H1 (cell line): ENCODE measurements at regions not wholly inside any gene's neighbourhood (a gene's known extent, or its start where the extent isn't known, plus 50 kb on each side); places are given as distances from the start of the nearest gene placed in this dataset.

ENCODE experiments used
- CTCF ChIA-PET: fragments of 300-600 bp; sonication (Branson Sonifier 250); formaldehyde crosslinking; loops from one replicate; lab custom pipeline; 2021; ENCODE audit not compliant: partially characterized antibody; lab: Charles Lee
- POLR2A ChIA-PET: fragments of 300-600 bp; sonication (Branson Sonifier 250); formaldehyde crosslinking; loops from one replicate; lab custom pipeline; 2021; ENCODE audit warnings: inconsistent platforms; ENCODE audit not compliant: partially characterized antibody; lab: Charles Lee
- DNase-seq, 2 experiments: peaks; one replicate each; pipeline versions ENCODE4 v3.0.0 to v3.0.0-alpha.2; 2010 to 2022; ENCODE audit warnings: low spot score in 2 of 2, low read depth in 1 of 2, mixed read lengths in 1 of 2
- FAIRE-seq: peaks from 2 replicates; lab custom pipeline; 2011; peaks lifted over from hg19 to GRCh38; lab: Jason Lieb, UNC
- H2AFZ ChIP-seq: 2 replicates; pipeline ENCODE4 v1.8.1; 2012; ENCODE audit warnings: low read length, inconsistent platforms
- H2AK5ac ChIP-seq: 2 replicates; pipeline ENCODE4 v1.6.1; 2013; ENCODE audit warnings: low read depth, low read length
- H2BK120ac ChIP-seq: replicated peaks from 2 replicates; pipeline ENCODE3; 2013; ENCODE audit warnings: low read depth, low read length, inconsistent platforms
- H2BK12ac ChIP-seq: 2 replicates; pipeline ENCODE4 v1.6.1; 2013; ENCODE audit warnings: low read depth, low read length
- H2BK15ac ChIP-seq: 2 replicates; pipeline ENCODE4 v1.6.1; 2013; ENCODE audit warnings: low read length
- H2BK20ac ChIP-seq: 2 replicates; pipeline ENCODE4 v1.6.1; 2013; ENCODE audit warnings: low read length
- H2BK5ac ChIP-seq: 2 replicates; pipeline ENCODE4 v1.6.1; 2013; ENCODE audit warnings: low read depth, low read length
- H3K14ac ChIP-seq: 2 replicates; pipeline ENCODE4 v1.6.1; 2013; ENCODE audit warnings: inconsistent platforms; ENCODE audit not compliant: insufficient read length
- H3K18ac ChIP-seq: 2 replicates; pipeline ENCODE4 v1.6.1; 2013; ENCODE audit warnings: low read length; ENCODE audit errors: extremely low read depth
- H3K23ac ChIP-seq: 2 replicates; pipeline ENCODE4 v1.6.1; 2013; ENCODE audit warnings: inconsistent platforms; ENCODE audit not compliant: insufficient read length
- H3K23me2 ChIP-seq: 2 replicates; pipeline ENCODE4 v1.6.1; 2013; ENCODE audit warnings: low read depth, low read length
- H3K27ac ChIP-seq: 2 replicates; pipeline ENCODE4 v1.6.1; 2011; ENCODE audit warnings: low read depth, low read length, inconsistent platforms
- H3K27me3 ChIP-seq, 4 experiments: replicated peaks in 1 of 4; 1 replicate in 1 of 4; 2 replicates in 3 of 4; pipeline versions ENCODE4 v1.6.1 to v1.8.1; 2011 to 2013; ENCODE audit warnings: low read length in 3 of 4, mild to moderate bottlenecking in 3 of 4, inconsistent platforms in 2 of 4, mixed read lengths in 2 of 4, moderate library complexity in 1 of 4; ENCODE audit not compliant: control insufficient read depth in 3 of 4, insufficient read depth in 3 of 4; ENCODE audit errors: extremely low read depth in 1 of 4
- H3K36me3 ChIP-seq, 4 experiments: 2 replicates each; pipeline versions ENCODE4 v1.6.1 to v1.8.1; 2011 to 2013; ENCODE audit warnings: mild to moderate bottlenecking in 4 of 4, low read length in 3 of 4, moderate library complexity in 2 of 4, control low read depth in 1 of 4, inconsistent platforms in 1 of 4; ENCODE audit not compliant: insufficient read depth in 4 of 4, control insufficient read depth in 2 of 4
- H3K4ac ChIP-seq: replicated peaks from 2 replicates; pipeline ENCODE3; 2013; ENCODE audit warnings: low read length, low read depth, mixed read lengths, inconsistent platforms; ENCODE audit not compliant: insufficient read length
- H3K4me1 ChIP-seq, 4 experiments: replicated peaks in 1 of 4; 1 replicate in 1 of 4; 2 replicates in 3 of 4; pipeline versions ENCODE4 v1.6.1 to v1.8.1; 2011 to 2013; ENCODE audit warnings: low read length in 3 of 4, inconsistent platforms in 2 of 4, mixed read lengths in 1 of 4; ENCODE audit not compliant: insufficient read depth in 4 of 4, control insufficient read depth in 3 of 4
- H3K4me2 ChIP-seq, 2 experiments: 2 replicates each; pipeline versions ENCODE4 v1.6.1 to v1.8.1; 2011 to 2013; ENCODE audit warnings: low read depth in 2 of 2, low read length in 2 of 2, control low read depth in 1 of 2, inconsistent platforms in 1 of 2, mild to moderate bottlenecking in 1 of 2; ENCODE audit not compliant: insufficient read depth in 1 of 2
- H3K4me3 ChIP-seq, 4 experiments: fragments of 200-600, 300-600 bp in 1 of 4; sonication (generic), shearing (Covaris generic), sonication (Bioruptor Twin) in 1 of 4; 2 replicates each; pipeline versions ENCODE4 v1.5.1 to v1.8.1; 2011 to 2016; ENCODE audit warnings: low read length in 4 of 4, low read depth in 3 of 4, control low read depth in 2 of 4, inconsistent platforms in 2 of 4, mild to moderate bottlenecking in 2 of 4, mixed read lengths in 1 of 4, moderate library complexity in 1 of 4; ENCODE audit not compliant: insufficient read depth in 2 of 4; ENCODE audit errors: extremely low read depth in 1 of 4
- H3K56ac ChIP-seq: replicated peaks from 2 replicates; pipeline ENCODE3; 2013; ENCODE audit warnings: low read depth, mild to moderate bottlenecking, mixed read lengths, low read length, inconsistent platforms; ENCODE audit not compliant: insufficient read length
- H3K79me1 ChIP-seq: 2 replicates; pipeline ENCODE4 v1.6.1; 2013; ENCODE audit warnings: low read depth, low read length, control low read depth
- H3K79me2 ChIP-seq, 2 experiments: 2 replicates each; pipeline versions ENCODE4 v1.6.1 to v1.8.1; 2012 to 2013; ENCODE audit warnings: low read length in 2 of 2, mild to moderate bottlenecking in 2 of 2, inconsistent platforms in 1 of 2; ENCODE audit not compliant: insufficient read depth in 2 of 2, control insufficient read depth in 1 of 2
- H3K9ac ChIP-seq, 4 experiments: replicated peaks in 1 of 4; 1 replicate in 1 of 4; 2 replicates in 3 of 4; pipeline versions ENCODE4 v1.6.1 to v1.8.1; 2011 to 2013; ENCODE audit warnings: low read depth in 3 of 4, low read length in 3 of 4, control low read depth in 2 of 4, mild to moderate bottlenecking in 2 of 4, moderate library complexity in 2 of 4, inconsistent platforms in 1 of 4; ENCODE audit errors: extremely low read depth in 1 of 4
- H3K9me3 ChIP-seq, 2 experiments: 2 replicates each; pipeline versions ENCODE4 v1.6.1 to v1.8.1; 2012 to 2013; ENCODE audit warnings: mild to moderate bottlenecking in 2 of 2, moderate library complexity in 2 of 2, control low read depth in 1 of 2, inconsistent platforms in 1 of 2, low read depth in 1 of 2, low read length in 1 of 2, mixed read lengths in 1 of 2; ENCODE audit not compliant: insufficient read depth in 2 of 2
- H4K20me1 ChIP-seq, 2 experiments: replicated peaks in 1 of 2; 2 replicates each; pipeline versions ENCODE3 to v1.8.1; 2011 to 2013; ENCODE audit warnings: inconsistent platforms in 2 of 2, low read length in 2 of 2, mild to moderate bottlenecking in 1 of 2; ENCODE audit not compliant: insufficient read depth in 2 of 2, control insufficient read depth in 1 of 2
- H4K5ac ChIP-seq: 2 replicates; pipeline ENCODE4 v1.6.1; 2013; ENCODE audit warnings: low read length, low read depth, mixed read lengths, inconsistent platforms; ENCODE audit not compliant: insufficient read length
- H4K8ac ChIP-seq: 2 replicates; pipeline ENCODE4 v1.8.0; 2013; ENCODE audit warnings: mild to moderate bottlenecking, moderate library complexity, low read length, inconsistent platforms; ENCODE audit not compliant: insufficient read depth; ENCODE audit errors: extremely low read depth
- H4K91ac ChIP-seq: replicated peaks from 2 replicates; pipeline ENCODE3; 2013; ENCODE audit warnings: low read length, mixed read lengths, inconsistent platforms; ENCODE audit not compliant: insufficient read length
- CEBPB ChIP-seq: IDR thresholded peaks from 2 replicates; pipeline ENCODE4 v1.6.1; 2012; ENCODE audit warnings: low read depth, low read length
- RFX5 ChIP-seq: IDR thresholded peaks from 2 replicates; pipeline ENCODE4 v1.6.1; 2011; ENCODE audit warnings: low read depth, low read length, improper control_type of control experiment, borderline replicate concordance
- TCF12 ChIP-seq: IDR thresholded peaks from 2 replicates; pipeline ENCODE4 v1.6.1; 2011; ENCODE audit warnings: low read depth, mild to moderate bottlenecking, low read length
- WGBS, 2 experiments: shearing (Covaris generic) in 1 of 2; methylation state at CpG; one replicate each; pipeline versions ENCODE4 v1.1.6 to v1.1.7; 2013 to 2015; ENCODE audit warnings: low lambda C conversion rate in 2 of 2, mixed read lengths in 2 of 2, inconsistent platforms in 1 of 2, low coverage in 1 of 2, missing lambda C conversion rate in 1 of 2; ENCODE audit not compliant: insufficient replicate concordance in 2 of 2, insufficient coverage in 1 of 2, insufficient read length in 1 of 2; ENCODE audit errors: extremely low coverage in 1 of 2, missing lambda C conversion rate in 1 of 2; 5-methylcytosine and 5-hydroxymethylcytosine counted together

- Histone ChIP-seq H4K20me1 (no peaks in the 10 kb centered on the region), H3K36me3 (no peaks in the 10 kb centered on the region), H4K91ac (no peak overlapping the region), H3K56ac (no peak overlapping the region), H3K23ac (no peak overlapping the region), H3K4me3 (no peak overlapping the region), H2BK120ac (no peak overlapping the region), H3K4me2 (no peak overlapping the region), H2AK5ac (no peak overlapping the region), H3K23me2 (no peaks in the 10 kb centered on the region), H3K79me1 (no peaks in the 10 kb centered on the region), H4K5ac (no peak overlapping the region), H4K8ac (no peak overlapping the region), H3K79me2 (no peaks in the 10 kb centered on the region), H3K14ac (no peak overlapping the region), H2BK12ac (no peak overlapping the region), H2BK20ac (no peak overlapping the region), H3K9ac (no peak overlapping the region), H3K18ac (no peak overlapping the region), H3K27ac (no peak overlapping the region), H3K4ac (no peak overlapping the region), H2BK15ac (no peak overlapping the region), H3K27me3 (no peaks in the 10 kb centered on the region), H2AFZ (no peak overlapping the region), H2BK5ac (no peak overlapping the region), H3K9me3 (peaks cover 0 to 3% of the 10 kb centered on the region in 2 experiments; a peak in 2 of 4 replicates), H3K4me1 (peaks cover 0 to 12% (median under 1%) of the 10 kb centered on the region in 4 experiments; a peak in 1 of 7 replicates)
- ChIA-PET CTCF (interaction anchor here (0.6 kb wide), 1 partner anchor 25 kb away, joined by 3 read pairs; no protein-coding TSS in a partner anchor), POLR2A (no interaction called here)
- 68% methylated on average over 6 of the region's 7 CpGs; no CpG with 5 or more reads in 1 of the 2 experiments for WGBS, 2 experiments
- peak; percentile 19; the same call in 1 of the 2 replicates for TF ChIP-seq CEBPB
- 0 out of 2 replicates have a peak, but pooled peaks have one; percentile 32 for TF ChIP-seq TCF12
- TF ChIP-seq RFX5, result no peak
- DNase-seq (no peak), FAIRE-seq (peak; percentile 78)
These were observed 499.5 kb upstream of the SPRY2 start for GRCh38 chr13:80840316-80840976.
